Osteoblast (primary cell): ENCODE measurements at regions not wholly inside any gene's neighbourhood (a gene's known extent, or its start where the extent isn't known, plus 50 kb on each side); places are given as distances from the start of the nearest gene placed in this dataset.

Source experiments
- DNase-seq: peaks from one replicate; pipeline ENCODE4 v3.0.0; 2011; ENCODE audit warnings: low spot score, mixed read lengths; ENCODE audit not compliant: insufficient read length; ENCODE audit errors: missing footprints
- H2AFZ ChIP-seq: 2 replicates; pipeline ENCODE4 v1.6.0; 2011; ENCODE audit warnings: mild to moderate bottlenecking, low read length
- H3K27ac ChIP-seq: 2 replicates; pipeline ENCODE4 v1.5.1; 2011; ENCODE audit warnings: mild to moderate bottlenecking, low read depth, low read length, moderate library complexity
- H3K27me3 ChIP-seq: 2 replicates; pipeline ENCODE4 v1.6.0; 2012; ENCODE audit warnings: mild to moderate bottlenecking, control low read depth, inconsistent platforms, low read length, moderate library complexity; ENCODE audit not compliant: insufficient read depth
- H3K36me3 ChIP-seq: 2 replicates; pipeline ENCODE4 v1.5.1; 2011; ENCODE audit warnings: mild to moderate bottlenecking, low read length, control low read depth, moderate library complexity; ENCODE audit not compliant: insufficient read depth
- H3K4me1 ChIP-seq: 2 replicates; pipeline ENCODE4 v1.5.1; 2011; ENCODE audit warnings: mild to moderate bottlenecking, low read length, control low read depth, moderate library complexity; ENCODE audit not compliant: insufficient read depth
- H3K4me2 ChIP-seq: 2 replicates; pipeline ENCODE4 v1.6.0; 2011; ENCODE audit warnings: mild to moderate bottlenecking, low read length; ENCODE audit not compliant: insufficient read depth
- H3K4me3 ChIP-seq: fragments of 200-600 bp; sonication (generic); 3 replicates; pipeline ENCODE4 v1.5.1; 2012; ENCODE audit warnings: mild to moderate bottlenecking, low read length, inconsistent platforms; ENCODE audit not compliant: insufficient read depth
- H3K79me2 ChIP-seq: 2 replicates; pipeline ENCODE4 v1.6.0; 2012; ENCODE audit warnings: mild to moderate bottlenecking, low read length, control low read depth, inconsistent platforms; ENCODE audit not compliant: insufficient read depth
- H3K9me3 ChIP-seq: 2 replicates; pipeline ENCODE4 v1.5.1; 2011; ENCODE audit warnings: low read depth, low read length, control low read depth
- H4K20me1 ChIP-seq: 2 replicates; pipeline ENCODE4 v1.6.0; 2012; ENCODE audit warnings: mild to moderate bottlenecking, low read length, control low read depth; ENCODE audit not compliant: insufficient read depth
- TF ChIP-seq, protein P1 (sequence below): IDR thresholded peaks from 2 replicates; pipeline ENCODE4 v1.5.1; 2011; ENCODE audit warnings: mild to moderate bottlenecking, low read depth, low read length, moderate library complexity; ENCODE audit errors: extremely low read depth

DNA sequence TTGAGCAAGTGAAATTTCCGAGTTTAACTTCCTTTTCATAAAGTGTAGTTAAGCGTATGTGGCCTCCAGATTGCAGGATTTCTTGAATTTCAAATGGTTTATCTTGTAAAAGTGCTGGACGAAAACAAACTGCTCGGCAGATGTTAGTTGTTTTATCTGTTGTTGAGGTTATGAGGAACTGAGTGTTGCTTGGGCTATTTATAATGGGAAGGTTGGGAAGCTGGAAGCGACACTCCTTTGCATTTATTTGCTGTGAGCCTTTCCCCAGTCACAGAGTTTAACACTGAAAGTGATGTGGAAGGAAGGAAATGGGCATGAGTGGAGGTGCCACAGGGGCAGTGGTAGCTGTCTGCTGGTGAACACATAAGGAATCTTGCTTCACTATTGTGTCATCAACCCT lies 284.9 kb downstream of the PCDH7 start:
- H3K27ac ChIP-seq = no peak overlapping the region
- H3K36me3 ChIP-seq = no peaks in the 10 kb centered on the region
- TF ChIP-seq, protein P1, sequence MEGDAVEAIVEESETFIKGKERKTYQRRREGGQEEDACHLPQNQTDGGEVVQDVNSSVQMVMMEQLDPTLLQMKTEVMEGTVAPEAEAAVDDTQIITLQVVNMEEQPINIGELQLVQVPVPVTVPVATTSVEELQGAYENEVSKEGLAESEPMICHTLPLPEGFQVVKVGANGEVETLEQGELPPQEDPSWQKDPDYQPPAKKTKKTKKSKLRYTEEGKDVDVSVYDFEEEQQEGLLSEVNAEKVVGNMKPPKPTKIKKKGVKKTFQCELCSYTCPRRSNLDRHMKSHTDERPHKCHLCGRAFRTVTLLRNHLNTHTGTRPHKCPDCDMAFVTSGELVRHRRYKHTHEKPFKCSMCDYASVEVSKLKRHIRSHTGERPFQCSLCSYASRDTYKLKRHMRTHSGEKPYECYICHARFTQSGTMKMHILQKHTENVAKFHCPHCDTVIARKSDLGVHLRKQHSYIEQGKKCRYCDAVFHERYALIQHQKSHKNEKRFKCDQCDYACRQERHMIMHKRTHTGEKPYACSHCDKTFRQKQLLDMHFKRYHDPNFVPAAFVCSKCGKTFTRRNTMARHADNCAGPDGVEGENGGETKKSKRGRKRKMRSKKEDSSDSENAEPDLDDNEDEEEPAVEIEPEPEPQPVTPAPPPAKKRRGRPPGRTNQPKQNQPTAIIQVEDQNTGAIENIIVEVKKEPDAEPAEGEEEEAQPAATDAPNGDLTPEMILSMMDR = no peak
- no peaks in the 10 kb centered on the region for H4K20me1 ChIP-seq
- H3K79me2 ChIP-seq = no peaks in the 10 kb centered on the region
- H2AFZ ChIP-seq = no peak overlapping the region
- H3K4me1 ChIP-seq = no peaks in the 10 kb centered on the region
- H3K9me3 ChIP-seq = peaks cover 5% of the 10 kb centered on the region
- H3K4me2 ChIP-seq = no peak overlapping the region
- H3K4me3 ChIP-seq = no peak overlapping the region
- no peak for DNase-seq
- no peaks in the 10 kb centered on the region for H3K27me3 ChIP-seq

DNA sequence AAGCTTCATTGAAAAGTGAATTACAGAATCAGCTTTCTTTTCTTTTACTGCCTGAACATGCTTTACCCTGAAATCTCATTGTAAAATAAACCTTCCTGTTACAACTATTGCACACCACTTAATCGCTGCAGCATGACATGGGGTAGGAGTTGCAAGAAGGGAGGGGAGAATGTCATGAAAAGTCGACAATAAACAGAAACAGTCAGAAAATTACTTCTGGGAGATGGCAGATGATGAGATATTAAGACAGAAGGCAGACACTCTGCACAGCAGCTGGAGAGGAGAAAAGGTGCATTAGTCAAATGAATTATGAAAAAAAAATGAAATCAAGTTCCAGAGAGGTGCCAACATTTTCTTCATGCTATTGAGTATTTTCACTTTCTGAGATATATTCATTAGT lies 287.7 kb downstream of the PCDH7 start:
- DNase-seq = no peak
- TF ChIP-seq, protein P1 = no peak
- no peak overlapping the region for H3K27ac ChIP-seq
- H3K4me2 ChIP-seq = no peak overlapping the region
- H3K4me3 ChIP-seq = no peak overlapping the region
- no peak overlapping the region for H2AFZ ChIP-seq
- no peaks in the 10 kb centered on the region for H4K20me1 ChIP-seq
- no peaks in the 10 kb centered on the region for H3K27me3 ChIP-seq
- peaks cover 5% of the 10 kb centered on the region for H3K9me3 ChIP-seq
- H3K4me1 ChIP-seq = no peaks in the 10 kb centered on the region
- no peaks in the 10 kb centered on the region for H3K36me3 ChIP-seq
- no peaks in the 10 kb centered on the region for H3K79me2 ChIP-seq

DNA sequence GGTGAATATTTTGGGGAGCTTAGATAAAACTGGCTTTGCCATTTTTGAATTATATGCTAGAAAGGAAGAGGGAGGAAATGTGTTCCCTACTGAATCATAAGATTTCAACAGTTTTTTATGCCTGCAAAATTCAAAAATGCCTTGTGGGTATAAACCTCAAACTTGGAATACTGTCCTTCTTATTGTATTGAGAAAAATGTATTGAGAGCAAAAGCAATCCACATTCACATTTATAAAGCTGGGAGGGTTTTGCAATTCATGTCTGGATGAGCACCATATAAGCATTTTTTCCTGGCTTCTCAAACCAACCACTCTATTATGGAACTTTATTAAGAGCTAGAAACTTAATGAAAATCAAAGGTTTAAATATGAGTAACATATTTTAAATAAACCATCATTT lies 289.8 kb downstream of the PCDH7 start:
- Histone ChIP-seq H3K27me3 (no peaks in the 10 kb centered on the region), H3K36me3 (no peaks in the 10 kb centered on the region), H3K4me2 (no peak overlapping the region), H4K20me1 (no peaks in the 10 kb centered on the region), H3K9me3 (peaks cover 3% of the 10 kb centered on the region), H3K27ac (no peak overlapping the region), H3K79me2 (no peaks in the 10 kb centered on the region), H3K4me3 (no peak overlapping the region), H3K4me1 (no peaks in the 10 kb centered on the region), H2AFZ (no peak overlapping the region)
- no peak for DNase-seq
- TF ChIP-seq, protein P1 = no peak

DNA sequence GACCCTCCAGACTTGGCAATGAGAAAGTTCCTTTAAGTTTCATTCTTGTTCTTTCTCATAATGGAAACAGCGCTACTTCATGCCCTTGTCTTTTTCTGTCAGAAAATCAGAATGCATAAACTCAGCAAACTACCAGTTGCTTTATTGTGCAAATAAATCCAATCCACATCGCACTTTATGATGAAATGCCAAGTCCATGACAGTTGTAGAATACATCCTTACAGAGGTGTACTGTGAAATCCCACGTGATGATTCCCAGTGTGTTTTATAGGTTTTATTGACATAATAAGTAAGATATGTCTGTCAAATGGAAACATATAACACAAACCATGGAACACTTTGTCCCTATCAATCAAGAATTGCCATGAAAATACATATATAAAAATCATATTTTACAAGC lies 295.0 kb downstream of the PCDH7 start:
- TF ChIP-seq, protein P1 = no peak

More for the DNA sequence above, 295.0 kb downstream of the PCDH7 start:
- H3K27ac ChIP-seq = no peak overlapping the region
- no peak overlapping the region for H2AFZ ChIP-seq
- no peaks in the 10 kb centered on the region for H3K4me1 ChIP-seq
- no peaks in the 10 kb centered on the region for H3K9me3 ChIP-seq
- no peaks in the 10 kb centered on the region for H4K20me1 ChIP-seq
- no peaks in the 10 kb centered on the region for H3K79me2 ChIP-seq
- no peaks in the 10 kb centered on the region for H3K36me3 ChIP-seq
- no peak overlapping the region for H3K4me3 ChIP-seq
- no peak overlapping the region for H3K4me2 ChIP-seq
- H3K27me3 ChIP-seq = no peaks in the 10 kb centered on the region
- DNase-seq = no peak
